ENCODE measurements at regions not wholly inside any gene's neighbourhood (a gene's known extent, or its start where the extent isn't known, plus 50 kb on each side); places are given as distances from the start of the nearest gene placed in this dataset.

- TF ChIP-seq POLR2A (IDR thresholded peaks at IDR 0.05): no peak
- no peak for TF ChIP-seq CTCF (IDR thresholded peaks at IDR 0.05)
- H3K27ac ChIP-seq: no peak overlapping the region
- intact Hi-C loops (cut with DNase I): no loop called here
Measured at GRCh38 chr18:75897386-75897785, 469.9 kb upstream of the SMIM21 start.

GRCh38 chr18:75896865-75897264 is 469.4 kb upstream of the SMIM21 start:
- Histone ChIP-seq H3K4me3 (no peak overlapping the region), H3K4me1 (replicated peaks in 1 of 2) (no peaks in the 10 kb centered on the region), H3K36me3 (replicated peaks in 1 of 2) (no peaks in the 10 kb centered on the region), H3K9me3 (replicated peaks in 1 of 3) (no peaks in the 10 kb centered on the region), H3K27ac (no peak overlapping the region), H3K27me3 (no peaks in the 10 kb centered on the region)
- no peak for DNase-seq
- 23 to 28% (median 25%) methylated on average over 5 of the region's 5 CpGs for WGBS, 4 donors
- TF ChIP-seq CTCF (IDR thresholded peaks at IDR 0.05) (no peak), POLR2A (IDR thresholded peaks at IDR 0.05) (no peak)
- intact Hi-C loops (cut with DNase I): no loop called here

More at GRCh38 chr18:75897386-75897785, 469.9 kb upstream of the SMIM21 start:
- H3K4me1 ChIP-seq (replicated peaks in 1 of 2): no peaks in the 10 kb centered on the region
- no peaks in the 10 kb centered on the region for H3K27me3 ChIP-seq
- H3K36me3 ChIP-seq (replicated peaks in 1 of 2): no peaks in the 10 kb centered on the region
- WGBS, 4 donors: 86 to 91% (median 89%) methylated on average over 7 of the region's 7 CpGs
- no peak overlapping the region for H3K4me3 ChIP-seq
- no peaks in the 10 kb centered on the region for H3K9me3 ChIP-seq (replicated peaks in 1 of 3)
- DNase-seq: no peak

- no peak for DNase-seq
- no peak overlapping the region for H3K4me3 ChIP-seq
- H3K4me1 ChIP-seq (replicated peaks in 1 of 2): no peaks in the 10 kb centered on the region
- 82 to 88% (median 86%) methylated on average over 4 of the region's 4 CpGs for WGBS, 4 donors
- intact Hi-C loops (cut with DNase I): no loop called here
- no peaks in the 10 kb centered on the region for H3K36me3 ChIP-seq (replicated peaks in 1 of 2)
- TF ChIP-seq POLR2A (IDR thresholded peaks at IDR 0.05): no peak
- TF ChIP-seq CTCF (IDR thresholded peaks at IDR 0.05): no peak
- no peaks in the 10 kb centered on the region for H3K9me3 ChIP-seq (replicated peaks in 1 of 3)
- no peaks in the 10 kb centered on the region for H3K27me3 ChIP-seq
- H3K27ac ChIP-seq: no peak overlapping the region
Measured at GRCh38 chr18:75895135-75895534, 467.6 kb upstream of the SMIM21 start.

GRCh38 chr18:75884728-75885127 is 457.2 kb upstream of the SMIM21 start:
- 90 to 98% (median 92%) methylated on average over 4 of the region's 4 CpGs for WGBS, 4 donors

More at GRCh38 chr18:75884728-75885127, 457.2 kb upstream of the SMIM21 start:
- no peaks in the 10 kb centered on the region for H3K4me1 ChIP-seq (replicated peaks in 1 of 2)
- no peak overlapping the region for H3K27ac ChIP-seq
- no peak for DNase-seq
- no peak overlapping the region for H3K4me3 ChIP-seq
- no peaks in the 10 kb centered on the region for H3K9me3 ChIP-seq (replicated peaks in 1 of 3)
- no peaks in the 10 kb centered on the region for H3K36me3 ChIP-seq (replicated peaks in 1 of 2)
- TF ChIP-seq CTCF (IDR thresholded peaks at IDR 0.05) (no peak), POLR2A (IDR thresholded peaks at IDR 0.05) (no peak)
- H3K27me3 ChIP-seq: no peaks in the 10 kb centered on the region
- intact Hi-C loops (cut with DNase I): no loop called here

All from adrenal gland (tissue), 9 donors.